ENCODE measurements at regions not wholly inside any gene's neighbourhood (a gene's known extent, or its start where the extent isn't known, plus 50 kb on each side); places are given as distances from the start of the nearest gene placed in this dataset.

DNA sequence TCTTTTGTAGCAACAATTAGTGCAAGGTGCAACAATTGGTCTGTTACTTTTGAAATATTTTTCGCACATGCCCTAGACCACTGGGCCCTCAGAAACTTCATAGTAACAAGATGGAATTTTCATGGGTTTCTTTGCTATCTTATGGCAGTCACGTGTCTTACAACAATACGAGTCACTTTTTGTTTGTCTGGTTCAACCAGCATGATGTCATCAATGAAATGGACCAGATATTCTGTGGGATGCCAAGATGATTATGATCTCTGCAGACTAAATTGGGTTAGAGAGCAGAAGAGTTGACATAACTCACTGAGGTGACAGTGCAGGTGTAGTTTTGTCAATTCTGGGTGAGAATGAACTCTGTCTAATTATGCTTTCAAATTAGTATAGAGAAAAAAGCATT lies 239.6 kb upstream of the RIOK2 start:
- Histone ChIP-seq H2AFZ (ENCODE audit: low read depth) (no peak overlapping the region), H3K79me2 (ENCODE audit: insufficient read depth, low read depth) (no peaks in the 10 kb centered on the region)
- no peak for TF ChIP-seq CTCF (conservative IDR thresholded peaks at IDR 0.05; ENCODE audit: low read depth, low read length)

GRCh38 chr5:97425511-97425910 lies 242.5 kb upstream of the RIOK2 start:
- Histone ChIP-seq H4K20me1 (ENCODE audit: insufficient read depth) (no peaks in the 10 kb centered on the region), H2AFZ (ENCODE audit: low read depth) (no peak overlapping the region), H3K36me3 (ENCODE audit: insufficient read depth) (no peaks in the 10 kb centered on the region), H3K4me3 (IDR thresholded peaks at IDR 0.05; ENCODE audit: insufficient read depth, low read depth, low read length) (no peak overlapping the region), H3K9ac (no peak overlapping the region), H3K4me1 (ENCODE audit: low read depth, poor library complexity, severe bottlenecking) (no peaks in the 10 kb centered on the region), H3K27me3 (ENCODE audit: insufficient read depth, low read depth) (no peaks in the 10 kb centered on the region), H3K27ac (no peak overlapping the region), H3K4me2 (no peak overlapping the region), H3K79me2 (ENCODE audit: insufficient read depth, low read depth) (no peaks in the 10 kb centered on the region)
- TF ChIP-seq CTCF (conservative IDR thresholded peaks at IDR 0.05; ENCODE audit: low read depth, low read length): peak; percentile 33; the same call in 1 of the 2 replicates

More for the DNA sequence above, 239.6 kb upstream of the RIOK2 start:
- H3K4me3 ChIP-seq (IDR thresholded peaks at IDR 0.05; ENCODE audit: insufficient read depth, low read depth, low read length): no peak overlapping the region
- no peaks in the 10 kb centered on the region for H4K20me1 ChIP-seq (ENCODE audit: insufficient read depth)
- no peaks in the 10 kb centered on the region for H3K36me3 ChIP-seq (ENCODE audit: insufficient read depth)
- H3K4me2 ChIP-seq: no peak overlapping the region
- H3K9ac ChIP-seq: no peak overlapping the region
- no peaks in the 10 kb centered on the region for H3K27me3 ChIP-seq (ENCODE audit: insufficient read depth, low read depth)
- H3K27ac ChIP-seq: no peak overlapping the region
- no peaks in the 10 kb centered on the region for H3K4me1 ChIP-seq (ENCODE audit: low read depth, poor library complexity, severe bottlenecking)

DNA sequence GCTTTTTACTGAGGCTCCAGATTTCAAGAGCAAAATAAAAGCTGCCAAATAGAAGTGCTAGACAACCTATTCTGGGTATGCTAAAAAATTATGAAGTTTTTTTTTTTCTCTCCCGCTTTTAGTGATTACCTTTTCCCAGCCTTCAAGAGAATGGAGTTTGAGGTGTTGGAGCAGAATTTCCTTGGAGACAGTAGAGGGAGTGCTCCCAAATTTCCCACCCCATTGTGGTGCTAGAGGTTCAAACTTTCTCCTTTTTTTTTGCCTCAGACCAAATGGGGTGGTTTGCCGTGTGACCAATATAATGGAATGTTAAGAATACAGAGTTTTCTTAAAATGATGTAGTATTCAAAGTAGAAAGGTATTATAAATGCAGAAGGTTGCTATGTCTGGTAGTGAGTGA lies 244.2 kb upstream of the RIOK2 start:
- no peak overlapping the region for H3K4me3 ChIP-seq (IDR thresholded peaks at IDR 0.05; ENCODE audit: insufficient read depth, low read depth, low read length)
- H3K79me2 ChIP-seq (ENCODE audit: insufficient read depth, low read depth): no peaks in the 10 kb centered on the region
- H3K4me2 ChIP-seq: no peak overlapping the region
- no peak overlapping the region for H2AFZ ChIP-seq (ENCODE audit: low read depth)
- H3K36me3 ChIP-seq (ENCODE audit: insufficient read depth): no peaks in the 10 kb centered on the region
- no peaks in the 10 kb centered on the region for H3K4me1 ChIP-seq (ENCODE audit: low read depth, poor library complexity, severe bottlenecking)
- no peaks in the 10 kb centered on the region for H3K27me3 ChIP-seq (ENCODE audit: insufficient read depth, low read depth)
- no peaks in the 10 kb centered on the region for H4K20me1 ChIP-seq (ENCODE audit: insufficient read depth)
- no peak overlapping the region for H3K27ac ChIP-seq
- no peak overlapping the region for H3K9ac ChIP-seq
- no peak for TF ChIP-seq CTCF (conservative IDR thresholded peaks at IDR 0.05; ENCODE audit: low read depth, low read length)

DNA sequence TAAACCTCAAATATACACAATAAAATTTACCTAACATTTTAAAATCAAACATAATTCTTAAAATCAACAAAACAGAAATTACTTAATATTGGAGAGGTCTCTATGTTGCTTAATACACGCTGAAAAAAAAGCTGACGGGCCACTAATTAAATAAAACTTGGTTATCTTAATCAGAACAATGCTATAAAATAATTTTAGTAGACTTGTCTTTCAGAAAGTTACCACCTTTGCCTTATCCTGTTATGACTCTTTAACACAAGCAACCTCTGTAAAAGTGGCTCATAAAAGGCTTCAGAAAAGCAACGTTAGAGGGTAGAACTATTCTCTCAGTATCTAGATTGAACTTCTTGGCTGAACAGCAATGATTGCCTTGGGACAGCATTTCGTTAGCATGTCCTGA lies 251.0 kb upstream of the RIOK2 start:
- no peaks in the 10 kb centered on the region for H4K20me1 ChIP-seq (ENCODE audit: insufficient read depth)
- H3K4me3 ChIP-seq (IDR thresholded peaks at IDR 0.05; ENCODE audit: insufficient read depth, low read depth, low read length): no peak overlapping the region
- no peak for TF ChIP-seq CTCF (conservative IDR thresholded peaks at IDR 0.05; ENCODE audit: low read depth, low read length)
- H3K27ac ChIP-seq: no peak overlapping the region
- H3K4me2 ChIP-seq: no peak overlapping the region
- no peak overlapping the region for H2AFZ ChIP-seq (ENCODE audit: low read depth)
- H3K9ac ChIP-seq: no peak overlapping the region
- no peaks in the 10 kb centered on the region for H3K79me2 ChIP-seq (ENCODE audit: insufficient read depth, low read depth)
- no peaks in the 10 kb centered on the region for H3K4me1 ChIP-seq (ENCODE audit: low read depth, poor library complexity, severe bottlenecking)
- no peaks in the 10 kb centered on the region for H3K27me3 ChIP-seq (ENCODE audit: insufficient read depth, low read depth)
- H3K36me3 ChIP-seq (ENCODE audit: insufficient read depth): no peaks in the 10 kb centered on the region

Measured in KMS-11 (cell line).